ENCODE measurements at regions not wholly inside any gene's neighbourhood (a gene's known extent, or its start where the extent isn't known, plus 50 kb on each side); places are given as distances from the start of the nearest gene placed in this dataset.
"Not testable (repeated sequence)": the region's sequence is repeated elsewhere in the genome, so short reads cannot be mapped to it uniquely, and the experiment has no call there.

GRCh38 chr7:73170902-73171301 lies 85.1 kb upstream of the SPDYE9 start:
- DNase-seq: not testable (repeated sequence)

GRCh38 chr7:73170415-73170814 lies 84.6 kb upstream of the SPDYE9 start:
- not testable (repeated sequence) for DNase-seq

- not testable (repeated sequence) for DNase-seq
These were observed 80.3 kb upstream of the SPDYE9 start for GRCh38 chr7:73166152-73166551.

- not testable (repeated sequence) for DNase-seq
These were observed 76.8 kb upstream of the SPDYE9 start for GRCh38 chr7:73162680-73163079.

GRCh38 chr7:73161727-73162126 lies 75.9 kb upstream of the SPDYE9 start:
- not testable (repeated sequence) for DNase-seq

- not testable (repeated sequence) for DNase-seq
These were observed 71.4 kb upstream of the SPDYE9 start for GRCh38 chr7:73157169-73157661.

GRCh38 chr7:73156510-73157168 lies 70.8 kb upstream of the SPDYE9 start:
- not testable (repeated sequence) for DNase-seq

- DNase-seq: peak; percentile 64
These were observed 68.8 kb upstream of the SPDYE9 start for GRCh38 chr7:73154586-73155038.

GRCh38 chr7:73153921-73154585 lies 68.2 kb upstream of the SPDYE9 start:
- DNase-seq: not testable (repeated sequence)

- not testable (repeated sequence) for DNase-seq
These were observed 62.7 kb upstream of the SPDYE9 start for GRCh38 chr7:73148570-73148969.

- not testable (repeated sequence) for DNase-seq
These were observed 61.8 kb upstream of the SPDYE9 start for GRCh38 chr7:73147681-73148080.

GRCh38 chr7:73143993-73144392 lies 58.2 kb upstream of the SPDYE9 start:
- not testable (repeated sequence) for DNase-seq

- not testable (repeated sequence) for DNase-seq
These were observed 52.1 kb upstream of the SPDYE9 start for GRCh38 chr7:73137922-73138321.
